ENCODE measurements at regions not wholly inside any gene's neighbourhood (a gene's known extent, or its start where the extent isn't known, plus 50 kb on each side); places are given as distances from the start of the nearest gene placed in this dataset.

DNA sequence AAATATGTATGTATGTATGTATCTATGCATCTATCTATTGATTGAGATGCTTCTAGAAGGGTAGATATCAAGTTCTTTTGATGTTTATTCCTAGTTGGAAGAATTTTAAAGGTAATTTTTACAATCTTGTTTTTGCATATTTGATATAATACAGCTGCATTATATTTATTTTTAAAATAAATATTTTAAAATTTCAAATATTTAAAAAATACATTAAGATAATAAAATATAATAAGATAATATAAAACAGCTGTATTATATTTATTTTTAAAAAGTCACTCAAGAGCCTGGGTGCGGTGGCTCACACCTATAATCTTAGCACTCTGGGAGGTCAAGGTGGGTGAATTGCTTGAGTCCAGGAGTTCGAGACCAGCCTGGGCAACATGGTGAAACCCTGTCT lies 92.5 kb downstream of the LIPG start:
- DNase-seq = no peak
- Histone ChIP-seq H3K9me3 (ENCODE audit: control insufficient read depth, low read depth, low read length) (no peaks in the 10 kb centered on the region), H2BK15ac (ENCODE audit: low read depth, low read length) (no peak overlapping the region), H3K4me1 (ENCODE audit: insufficient read depth, low read length) (peaks cover 4% of the 10 kb centered on the region), H2BK20ac (ENCODE audit: low read depth, low read length, poor library complexity, severe bottlenecking) (no peak overlapping the region), H4K91ac (ENCODE audit: insufficient read length, low read depth, low read length) (no peak overlapping the region), H3K23ac (ENCODE audit: insufficient read length, low read depth, low read length) (no peak overlapping the region), H4K5ac (ENCODE audit: insufficient read length, low read depth, low read length) (no peak overlapping the region), H2AFZ (ENCODE audit: low read length) (no peak overlapping the region), H3K4me2 (ENCODE audit: insufficient read depth, insufficient read length, low read length) (no peak overlapping the region), H3K23me2 (ENCODE audit: insufficient read length, low read depth, low read length, poor library complexity, severe bottlenecking) (no peaks in the 10 kb centered on the region), H3K27me3 (ENCODE audit: insufficient read depth, low read length) (no peaks in the 10 kb centered on the region), H4K20me1 (ENCODE audit: control insufficient read depth, insufficient read depth, insufficient read length) (no peaks in the 10 kb centered on the region), H3K9ac (ENCODE audit: extremely low read depth, insufficient read length, low read length) (no peak overlapping the region), H3K14ac (ENCODE audit: insufficient read depth, low read length) (no peak overlapping the region), H3K18ac (ENCODE audit: insufficient read length, low read depth, low read length) (no peak overlapping the region), H2BK5ac (ENCODE audit: insufficient read length, low read length) (no peak overlapping the region), H3K27ac (ENCODE audit: insufficient read length, low read depth, low read length) (no peak overlapping the region), H3K4ac (ENCODE audit: low read depth, low read length) (no peak overlapping the region), H4K8ac (replicated peaks; ENCODE audit: insufficient read length, low read depth, low read length) (no peak overlapping the region), H3K79me1 (ENCODE audit: insufficient read depth, low read depth, low read length, poor library complexity, severe bottlenecking) (no peaks in the 10 kb centered on the region), H2BK12ac (ENCODE audit: insufficient read length, low read depth, low read length) (no peak overlapping the region), H2BK120ac (ENCODE audit: low read depth, low read length, poor library complexity, severe bottlenecking) (no peak overlapping the region), H3K56ac (ENCODE audit: insufficient read length, low read depth, low read length) (no peak overlapping the region), H2AK5ac (ENCODE audit: insufficient read length, low read length) (no peak overlapping the region), H3T11ph (ENCODE audit: low read length) (no peak overlapping the region), H3K79me2 (ENCODE audit: insufficient read depth, low read length) (no peaks in the 10 kb centered on the region)
- Mint-ChIP-seq H3K4me1 (peaks cover 18 to 27% of the 10 kb centered on the region in 2 experiments), H3K27ac (no peak overlapping the region), H3K27me3 (ENCODE audit: low read depth) (no peaks in the 10 kb centered on the region; the same call in 1 of the 2 replicates), H3K36me3 (ENCODE audit: insufficient read depth in 1 of 3, low read depth in 3 of 3) (no peaks in the 10 kb centered on the region), H3K4me3 (no peak overlapping the region), H3K9me3 (no peaks in the 10 kb centered on the region)
- WGBS (ENCODE audit: extremely low coverage, insufficient read length, low lambda C conversion rate) = no CpG with 5 or more reads among the region's 2 CpGs
- TF ChIP-seq, protein P1, sequence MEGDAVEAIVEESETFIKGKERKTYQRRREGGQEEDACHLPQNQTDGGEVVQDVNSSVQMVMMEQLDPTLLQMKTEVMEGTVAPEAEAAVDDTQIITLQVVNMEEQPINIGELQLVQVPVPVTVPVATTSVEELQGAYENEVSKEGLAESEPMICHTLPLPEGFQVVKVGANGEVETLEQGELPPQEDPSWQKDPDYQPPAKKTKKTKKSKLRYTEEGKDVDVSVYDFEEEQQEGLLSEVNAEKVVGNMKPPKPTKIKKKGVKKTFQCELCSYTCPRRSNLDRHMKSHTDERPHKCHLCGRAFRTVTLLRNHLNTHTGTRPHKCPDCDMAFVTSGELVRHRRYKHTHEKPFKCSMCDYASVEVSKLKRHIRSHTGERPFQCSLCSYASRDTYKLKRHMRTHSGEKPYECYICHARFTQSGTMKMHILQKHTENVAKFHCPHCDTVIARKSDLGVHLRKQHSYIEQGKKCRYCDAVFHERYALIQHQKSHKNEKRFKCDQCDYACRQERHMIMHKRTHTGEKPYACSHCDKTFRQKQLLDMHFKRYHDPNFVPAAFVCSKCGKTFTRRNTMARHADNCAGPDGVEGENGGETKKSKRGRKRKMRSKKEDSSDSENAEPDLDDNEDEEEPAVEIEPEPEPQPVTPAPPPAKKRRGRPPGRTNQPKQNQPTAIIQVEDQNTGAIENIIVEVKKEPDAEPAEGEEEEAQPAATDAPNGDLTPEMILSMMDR (conservative IDR thresholded peaks at IDR 0.05) = no peak
